GM21526 (cell line): ENCODE measurements at regions not wholly inside any gene's neighbourhood (a gene's known extent, or its start where the extent isn't known, plus 50 kb on each side); places are given as distances from the start of the nearest gene placed in this dataset.
"Not testable (repeated sequence)": the region's sequence is repeated elsewhere in the genome, so short reads cannot be mapped to it uniquely, and the experiment has no call there.

ENCODE experiments used
- ATAC-seq: cut with Tn5 transposase; IDR thresholded peaks from one replicate; pipeline ENCODE4 v1.9.1; 2021; ENCODE audit warnings: moderate library complexity; ENCODE audit not compliant: unreplicated experiment, low FRiP score

DNA sequence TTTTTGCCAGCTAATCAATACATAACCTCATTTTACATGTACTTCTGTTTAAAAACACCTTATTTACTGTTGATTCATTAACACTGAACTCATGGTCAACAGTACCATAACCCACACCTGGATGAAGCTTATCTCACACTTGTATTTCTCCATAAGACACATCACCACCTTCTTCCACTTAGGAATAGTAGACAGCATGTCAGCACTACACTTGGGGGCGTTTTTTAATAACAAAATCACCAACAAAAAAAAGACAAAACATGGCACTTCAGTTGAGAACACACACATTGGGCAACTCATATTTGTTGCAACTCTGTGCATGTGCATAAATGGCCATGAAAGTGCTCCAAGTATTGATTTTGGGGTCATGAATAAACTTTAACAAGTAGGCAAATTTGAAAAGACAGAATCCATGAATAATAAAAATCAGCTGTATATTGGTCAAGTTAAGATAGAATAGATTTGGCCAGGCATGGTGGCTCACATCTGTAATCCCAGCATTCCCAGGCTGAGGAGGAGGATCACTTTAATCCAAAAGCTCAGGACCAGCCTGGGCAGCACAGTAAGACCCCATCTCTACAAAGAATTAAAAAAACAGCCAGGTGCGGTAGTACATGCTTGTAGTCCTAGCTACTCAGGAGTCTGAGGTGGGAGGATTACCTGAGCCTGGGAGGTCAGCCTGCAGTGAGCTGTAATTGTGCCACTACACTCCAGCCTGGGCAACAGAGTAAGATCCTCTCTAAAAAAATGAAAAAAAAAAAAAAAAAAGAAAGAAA is 84.4 kb upstream of the SRD5A2 start:
- no peak for ATAC-seq

DNA sequence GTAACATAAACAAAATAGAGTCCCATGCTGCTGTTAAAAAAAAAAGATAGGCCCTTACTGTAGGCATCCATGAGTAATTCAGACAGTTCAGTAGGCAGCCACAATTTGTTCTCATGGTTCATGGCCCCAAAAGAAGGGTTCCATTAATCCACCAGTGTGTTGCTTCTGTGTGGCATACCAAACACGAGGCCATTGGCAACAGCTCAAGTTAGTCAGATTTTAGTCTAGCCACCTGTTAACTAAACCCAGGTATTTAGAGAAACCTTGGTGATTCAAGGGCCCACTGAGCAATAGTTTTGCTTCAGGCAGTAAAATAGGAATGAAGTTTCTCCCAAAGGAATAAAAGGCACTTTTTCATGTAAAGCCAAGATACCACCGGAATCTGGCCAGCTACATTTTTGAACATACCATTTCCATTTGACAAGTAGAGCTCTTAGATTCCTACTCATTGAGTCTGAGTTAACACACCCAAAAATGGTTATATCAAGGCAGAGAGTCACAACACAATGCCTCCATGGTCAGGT is 80.1 kb upstream of the SRD5A2 start:
- no peak for ATAC-seq

GRCh38 chr2:31660165-31660564 is 79.4 kb upstream of the SRD5A2 start:
- no peak for ATAC-seq

- ATAC-seq: no peak
These were observed 73.5 kb upstream of the SRD5A2 start for GRCh38 chr2:31654241-31654640.

DNA sequence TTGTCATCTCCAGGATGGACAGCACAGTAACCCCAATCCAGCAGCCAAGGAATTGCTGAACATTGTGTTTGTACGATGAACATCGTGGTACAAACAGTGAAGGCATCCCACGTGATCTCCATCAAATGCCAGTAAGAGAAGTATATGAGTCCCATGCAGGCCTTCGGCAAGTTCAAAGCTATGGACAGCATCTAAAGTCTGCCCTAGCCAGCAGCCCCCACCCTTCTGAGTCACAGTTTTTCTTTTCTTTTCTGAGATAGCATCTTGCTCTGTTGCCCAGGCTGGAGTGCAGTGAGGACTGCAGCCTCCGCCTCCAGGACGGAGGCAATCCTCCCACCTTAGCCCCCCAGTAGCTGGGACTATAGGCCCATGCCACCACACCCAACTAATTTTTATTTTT is 71.0 kb upstream of the SRD5A2 start:
- no peak for ATAC-seq

- ATAC-seq: no peak
These were observed 70.5 kb upstream of the SRD5A2 start for GRCh38 chr2:31651267-31651666.

GRCh38 chr2:31644551-31644950 is 63.8 kb upstream of the SRD5A2 start:
- ATAC-seq: no peak

GRCh38 chr2:31642707-31643106 is 62.0 kb upstream of the SRD5A2 start:
- no peak for ATAC-seq

GRCh38 chr2:31632201-31632600 is 51.5 kb upstream of the SRD5A2 start:
- ATAC-seq: not testable (repeated sequence)
